Activated naive CD8-positive, alpha-beta T cell (primary cell): ENCODE measurements at regions not wholly inside any gene's neighbourhood (a gene's known extent, or its start where the extent isn't known, plus 50 kb on each side); places are given as distances from the start of the nearest gene placed in this dataset.

Experiments used
- H3K27ac Mint-ChIP-seq: one replicate; pipeline ENCODE4 v1.8.0; 2021; ENCODE audit warnings: mixed read lengths
- H3K27me3 Mint-ChIP-seq: one replicate; pipeline ENCODE4 v1.8.0; 2021; ENCODE audit warnings: mixed read lengths
- H3K36me3 Mint-ChIP-seq: one replicate; pipeline ENCODE4 v1.8.0; 2021; ENCODE audit warnings: mixed read lengths
- H3K4me1 Mint-ChIP-seq: one replicate; pipeline ENCODE4 v1.8.0; 2021; ENCODE audit warnings: low read depth, mixed read lengths
- H3K4me3 Mint-ChIP-seq: one replicate; pipeline ENCODE4 v1.8.0; 2021; ENCODE audit warnings: mild to moderate bottlenecking, mixed read lengths
- H3K9me3 Mint-ChIP-seq: one replicate; pipeline ENCODE4 v1.8.0; 2021; ENCODE audit warnings: low read depth, mixed read lengths

DNA sequence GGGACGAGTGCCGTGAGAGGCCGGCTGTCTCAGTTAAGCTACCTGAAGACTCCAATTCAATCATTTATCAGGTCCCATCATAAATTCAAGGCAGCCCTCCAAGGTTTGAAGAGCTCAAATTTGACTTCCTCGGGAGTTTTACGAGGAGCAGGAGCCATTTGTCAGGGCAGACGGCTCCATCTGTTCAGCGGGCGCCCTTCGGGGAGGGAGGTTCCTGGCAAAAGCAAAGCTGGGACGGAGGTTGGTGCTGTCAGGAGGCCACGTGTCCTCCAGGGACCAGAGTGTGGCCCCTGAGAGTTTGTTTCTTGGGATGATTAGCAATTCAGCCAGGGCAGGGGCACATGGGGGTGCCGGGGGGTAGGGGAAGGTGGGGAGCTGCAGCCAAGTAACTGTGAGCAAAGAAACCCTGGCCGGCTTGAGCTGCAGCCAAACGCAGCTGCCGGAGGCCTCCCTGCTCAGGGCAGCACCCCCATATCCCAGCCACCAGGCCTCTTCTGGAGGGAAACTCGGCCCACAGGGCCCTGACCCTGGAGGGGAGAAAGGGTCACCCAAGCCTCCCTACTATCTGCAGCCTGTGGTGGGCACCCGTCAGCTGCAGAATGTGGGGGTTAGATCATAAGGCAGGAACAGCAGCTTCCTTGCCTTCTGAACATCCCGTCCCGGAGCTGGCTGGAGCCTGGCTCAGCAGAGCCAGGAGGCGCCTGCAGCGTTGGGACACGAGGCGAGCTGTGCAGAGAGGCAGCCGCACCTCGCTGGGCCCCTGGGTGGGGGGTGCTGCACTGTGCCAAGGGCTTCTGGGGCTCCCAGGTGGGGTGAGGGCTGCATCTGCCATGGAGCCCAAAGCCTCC, 63.6 kb upstream of the GATA5 start:
- Mint-ChIP-seq H3K9me3 (no peaks in the 10 kb centered on the region), H3K4me3 (no peak overlapping the region), H3K36me3 (no peaks in the 10 kb centered on the region), H3K27ac (no peak overlapping the region), H3K27me3 (no peaks in the 10 kb centered on the region), H3K4me1 (no peaks in the 10 kb centered on the region)

DNA sequence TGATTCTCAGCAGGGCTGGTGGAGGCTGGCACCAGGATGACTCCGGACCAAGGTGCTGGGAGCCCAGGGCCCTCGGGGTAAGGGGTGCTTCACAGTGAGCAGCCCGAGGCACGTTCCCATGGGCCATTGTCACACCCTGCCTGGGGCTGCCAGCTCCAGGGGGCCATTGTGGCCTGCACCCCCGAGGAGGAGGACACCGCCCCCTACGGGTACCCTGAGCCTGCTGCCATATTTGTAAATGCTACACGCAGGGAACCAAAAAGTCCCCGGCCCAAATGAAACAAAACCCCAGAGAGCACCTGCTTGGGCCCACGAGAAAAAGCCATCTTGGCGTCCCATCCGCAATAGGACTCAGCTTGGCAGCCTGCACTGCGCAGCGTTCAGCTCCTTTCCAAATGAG, 64.7 kb upstream of the GATA5 start:
- Mint-ChIP-seq H3K27me3 (no peaks in the 10 kb centered on the region), H3K4me3 (no peak overlapping the region), H3K27ac (no peak overlapping the region), H3K36me3 (no peaks in the 10 kb centered on the region), H3K9me3 (no peaks in the 10 kb centered on the region), H3K4me1 (no peaks in the 10 kb centered on the region)

GRCh38 chr20:62542862-62543261, 67.1 kb upstream of the GATA5 start:
- no peaks in the 10 kb centered on the region for H3K36me3 Mint-ChIP-seq
- H3K4me1 Mint-ChIP-seq, result no peaks in the 10 kb centered on the region
- no peak overlapping the region for H3K27ac Mint-ChIP-seq
- no peaks in the 10 kb centered on the region for H3K9me3 Mint-ChIP-seq
- H3K27me3 Mint-ChIP-seq, result no peaks in the 10 kb centered on the region
- H3K4me3 Mint-ChIP-seq, result no peak overlapping the region

DNA sequence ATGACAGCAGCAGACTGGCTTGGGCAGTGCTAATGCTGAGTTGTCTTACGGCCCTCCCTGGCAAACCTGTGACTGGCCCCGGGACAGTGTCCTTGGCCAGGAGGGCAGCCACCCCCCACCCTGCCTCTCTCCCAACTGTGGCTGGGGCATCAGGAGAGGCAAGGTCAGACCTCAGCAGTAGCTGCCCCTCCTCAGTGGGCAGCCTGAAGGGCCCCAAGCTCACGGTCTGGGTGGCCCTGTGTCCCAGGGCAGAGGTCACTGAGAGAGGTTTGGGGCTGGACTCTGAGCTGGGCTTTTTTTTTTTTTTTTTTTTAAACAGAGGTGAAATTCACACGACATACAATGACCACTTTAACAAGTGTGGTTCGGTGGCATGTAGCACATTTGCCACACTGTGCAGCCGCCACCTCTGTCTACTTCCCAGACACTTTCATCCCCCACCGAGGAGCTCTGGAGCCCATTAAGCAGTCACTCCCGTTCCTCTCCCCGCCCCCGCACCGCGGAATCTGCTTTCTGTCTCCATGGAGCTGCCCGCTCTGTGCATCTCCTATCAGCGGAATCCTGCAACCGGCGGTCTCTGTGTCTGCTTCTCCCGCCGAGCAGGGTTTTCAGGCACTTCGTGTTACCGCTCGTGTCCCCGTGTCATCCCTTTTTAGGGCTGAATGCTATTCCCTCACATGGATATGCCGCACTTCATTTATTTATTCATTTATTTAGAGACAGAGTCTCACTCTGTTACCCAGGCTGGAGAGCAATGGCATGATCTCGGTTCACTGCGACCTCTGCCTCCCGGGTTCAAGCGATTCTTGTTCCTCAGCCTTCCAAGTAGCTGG, 67.9 kb upstream of the GATA5 start:
- H3K4me3 Mint-ChIP-seq, result no peak overlapping the region
- no peaks in the 10 kb centered on the region for H3K4me1 Mint-ChIP-seq
- H3K9me3 Mint-ChIP-seq, result no peaks in the 10 kb centered on the region
- no peak overlapping the region for H3K27ac Mint-ChIP-seq
- peaks cover under 1% of the 10 kb centered on the region for H3K27me3 Mint-ChIP-seq
- H3K36me3 Mint-ChIP-seq, result no peaks in the 10 kb centered on the region

GRCh38 chr20:62544505-62545055, 68.8 kb upstream of the GATA5 start:
- Mint-ChIP-seq H3K36me3 (no peaks in the 10 kb centered on the region), H3K4me3 (no peak overlapping the region)

GRCh38 chr20:62545271-62545670, 69.5 kb upstream of the GATA5 start:
- H3K27ac Mint-ChIP-seq, result no peak overlapping the region

More at GRCh38 chr20:62544505-62545055, 68.8 kb upstream of the GATA5 start:
- no peaks in the 10 kb centered on the region for H3K9me3 Mint-ChIP-seq
- peaks cover 2% of the 10 kb centered on the region for H3K27me3 Mint-ChIP-seq
- no peaks in the 10 kb centered on the region for H3K4me1 Mint-ChIP-seq
- no peak overlapping the region for H3K27ac Mint-ChIP-seq

DNA sequence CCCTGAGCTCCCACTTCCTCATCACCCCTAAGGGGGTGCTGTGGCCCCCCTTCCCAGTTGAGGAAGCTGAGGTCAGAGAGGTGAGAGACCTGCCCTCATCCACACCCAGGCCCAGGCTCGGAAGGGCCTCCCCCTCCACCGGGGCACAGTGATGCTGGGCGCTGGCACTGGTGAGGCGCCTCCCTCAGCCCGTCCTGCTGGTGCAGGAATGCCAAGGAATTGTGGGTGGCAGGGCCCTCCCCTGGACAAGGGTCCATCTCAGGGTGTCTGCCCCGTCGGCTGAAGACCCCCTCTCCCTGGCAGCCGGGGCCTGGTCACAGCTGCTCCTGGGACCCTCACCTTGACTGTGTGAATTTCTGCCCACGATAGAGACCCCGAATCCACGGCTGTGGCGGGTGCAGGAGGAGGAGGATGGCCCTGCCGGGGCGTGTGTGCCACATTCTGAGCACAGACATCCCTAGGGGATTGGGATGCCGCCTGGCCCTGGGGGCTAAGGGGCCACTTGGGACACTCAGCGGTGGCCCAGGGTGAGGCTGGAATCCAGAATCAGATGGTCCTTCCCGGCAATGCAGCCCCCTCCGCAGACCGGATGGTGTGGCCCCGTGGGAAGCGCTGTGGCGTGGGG, 70.2 kb upstream of the GATA5 start:
- Mint-ChIP-seq H3K27me3 (peaks cover 2% of the 10 kb centered on the region), H3K36me3 (no peaks in the 10 kb centered on the region), H3K4me1 (peaks cover 3% of the 10 kb centered on the region), H3K4me3 (no peak overlapping the region), H3K9me3 (no peaks in the 10 kb centered on the region), H3K27ac (no peak overlapping the region)

More at GRCh38 chr20:62545271-62545670, 69.5 kb upstream of the GATA5 start:
- H3K9me3 Mint-ChIP-seq, result no peaks in the 10 kb centered on the region
- H3K36me3 Mint-ChIP-seq, result no peaks in the 10 kb centered on the region
- H3K4me1 Mint-ChIP-seq, result no peaks in the 10 kb centered on the region
- H3K4me3 Mint-ChIP-seq, result no peak overlapping the region
- peaks cover 2% of the 10 kb centered on the region for H3K27me3 Mint-ChIP-seq

- H3K27me3 Mint-ChIP-seq, result peaks cover 2% of the 10 kb centered on the region
- no peaks in the 10 kb centered on the region for H3K9me3 Mint-ChIP-seq
- H3K36me3 Mint-ChIP-seq, result no peaks in the 10 kb centered on the region
- no peak overlapping the region for H3K27ac Mint-ChIP-seq
- peaks cover 3% of the 10 kb centered on the region for H3K4me1 Mint-ChIP-seq
- H3K4me3 Mint-ChIP-seq, result no peak overlapping the region
Measured at GRCh38 chr20:62546606-62547005, 70.8 kb upstream of the GATA5 start.

DNA sequence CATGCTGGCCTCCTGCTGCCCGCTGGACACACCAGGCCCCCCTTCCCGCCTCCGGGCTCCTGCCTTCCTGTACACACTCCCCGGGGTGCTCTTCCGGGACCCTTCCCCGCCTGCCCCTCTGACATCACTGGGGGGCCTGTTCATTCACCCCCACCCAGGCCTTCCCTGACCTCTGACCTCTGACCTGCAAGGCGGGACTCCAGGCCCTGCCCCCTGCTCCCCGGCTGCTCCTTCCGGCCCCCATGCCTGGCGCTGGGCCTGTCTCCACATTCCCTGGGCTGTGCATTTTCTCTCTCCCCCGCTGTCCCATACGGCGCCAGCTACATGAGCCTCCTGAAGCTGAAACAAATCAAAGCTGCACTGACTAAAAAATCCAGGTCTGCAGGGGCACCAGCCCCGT, 71.6 kb upstream of the GATA5 start:
- H3K4me3 Mint-ChIP-seq, result no peak overlapping the region
- H3K4me1 Mint-ChIP-seq, result peaks cover 6% of the 10 kb centered on the region
- no peaks in the 10 kb centered on the region for H3K36me3 Mint-ChIP-seq
- H3K27ac Mint-ChIP-seq, result no peak overlapping the region
- peaks cover 2% of the 10 kb centered on the region for H3K27me3 Mint-ChIP-seq
- no peaks in the 10 kb centered on the region for H3K9me3 Mint-ChIP-seq

GRCh38 chr20:62548471-62548870, 72.7 kb upstream of the GATA5 start:
- H3K36me3 Mint-ChIP-seq, result no peaks in the 10 kb centered on the region
- peaks cover 6% of the 10 kb centered on the region for H3K4me1 Mint-ChIP-seq
- peaks cover 5% of the 10 kb centered on the region for H3K27me3 Mint-ChIP-seq
- H3K27ac Mint-ChIP-seq, result no peak overlapping the region
- no peak overlapping the region for H3K4me3 Mint-ChIP-seq
- no peaks in the 10 kb centered on the region for H3K9me3 Mint-ChIP-seq

- Mint-ChIP-seq H3K27me3 (peaks cover 7% of the 10 kb centered on the region), H3K27ac (no peak overlapping the region), H3K9me3 (no peaks in the 10 kb centered on the region), H3K4me3 (no peak overlapping the region), H3K36me3 (no peaks in the 10 kb centered on the region), H3K4me1 (peaks cover 6% of the 10 kb centered on the region)
Measured at GRCh38 chr20:62549029-62549428, 73.2 kb upstream of the GATA5 start.

DNA sequence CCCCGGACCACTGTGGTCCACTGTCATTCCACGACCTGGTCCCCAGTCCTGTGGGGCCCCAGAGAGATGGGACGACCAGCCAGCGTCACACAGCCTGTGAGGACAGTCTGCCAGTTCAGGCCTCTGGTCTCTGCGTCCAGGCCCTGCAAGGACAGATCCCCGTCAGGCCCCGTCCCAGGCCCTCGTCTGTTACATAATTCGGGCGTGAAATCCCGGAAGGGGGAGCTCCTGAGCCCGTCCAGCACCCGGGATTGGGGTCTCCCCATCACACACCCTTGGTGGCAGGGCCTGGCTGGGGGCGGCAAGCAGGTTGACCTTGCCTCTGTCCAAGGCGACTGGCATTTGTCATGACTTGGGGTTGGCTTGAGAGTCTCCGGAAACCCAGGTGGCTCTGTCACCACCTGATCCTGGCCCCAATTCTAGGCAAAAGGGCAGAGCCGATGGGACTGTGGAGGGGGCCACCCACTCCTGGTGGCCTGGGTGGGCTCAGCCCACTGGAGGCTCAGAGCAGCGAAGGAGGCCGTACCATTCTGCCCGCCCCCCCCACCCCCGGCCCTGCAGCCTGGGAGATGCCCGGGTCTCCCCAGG, 73.8 kb upstream of the GATA5 start:
- H3K27me3 Mint-ChIP-seq, result peaks cover 7% of the 10 kb centered on the region
- H3K9me3 Mint-ChIP-seq, result no peaks in the 10 kb centered on the region
- H3K4me1 Mint-ChIP-seq, result peaks cover 6% of the 10 kb centered on the region
- no peak overlapping the region for H3K4me3 Mint-ChIP-seq
- H3K36me3 Mint-ChIP-seq, result no peaks in the 10 kb centered on the region
- H3K27ac Mint-ChIP-seq, result no peak overlapping the region

DNA sequence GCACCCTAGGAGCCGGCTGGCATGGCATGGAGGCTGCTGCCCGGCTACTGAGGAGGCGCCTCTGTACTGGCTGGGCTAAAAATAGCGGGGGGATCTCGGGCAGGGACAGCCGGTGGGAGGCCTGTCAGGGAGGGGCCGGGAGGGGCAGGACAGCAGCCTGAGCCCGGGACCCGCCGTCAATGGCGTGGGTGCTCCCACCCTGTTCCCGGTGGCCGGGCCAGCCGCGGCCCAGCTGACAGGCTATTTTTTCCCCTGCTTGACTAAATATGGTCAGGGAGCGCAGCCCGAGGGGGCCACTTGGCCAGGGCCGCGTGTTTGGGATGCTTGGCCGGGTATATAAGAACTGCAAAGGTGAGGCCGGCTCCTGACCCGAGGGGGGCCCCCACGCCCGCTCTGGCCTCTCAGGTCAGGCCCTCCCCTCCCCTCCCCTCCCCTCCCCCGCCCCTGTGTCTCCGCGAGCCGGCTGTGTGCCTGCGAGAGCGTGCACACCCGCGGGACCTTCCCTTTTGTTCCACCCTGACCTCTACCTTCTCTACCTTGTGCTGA, 74.4 kb upstream of the GATA5 start:
- no peaks in the 10 kb centered on the region for H3K36me3 Mint-ChIP-seq
- peaks cover 6% of the 10 kb centered on the region for H3K4me1 Mint-ChIP-seq
- peaks cover 7% of the 10 kb centered on the region for H3K27me3 Mint-ChIP-seq
- H3K27ac Mint-ChIP-seq, result no peak overlapping the region
- H3K9me3 Mint-ChIP-seq, result no peaks in the 10 kb centered on the region
- peak overlapping the region; percentile 74 for H3K4me3 Mint-ChIP-seq
